Parathyroid adenoma (tissue), 2 donors: ENCODE measurements at regions not wholly inside any gene's neighbourhood (a gene's known extent, or its start where the extent isn't known, plus 50 kb on each side); places are given as distances from the start of the nearest gene placed in this dataset.

Experiments used
- H2AFZ ChIP-seq: fragments of 300-600 bp; sonication (generic); one replicate; pipeline ENCODE4 v1.7.0; 2017; ENCODE audit warnings: antibody characterized with exemption, mild to moderate bottlenecking
- H3K27ac ChIP-seq: fragments of 300-600 bp; sonication (generic); one replicate; pipeline ENCODE4 v1.7.0; 2017
- H3K27me3 ChIP-seq: fragments of 300-600 bp; sonication (generic); one replicate; pipeline ENCODE4 v1.7.0; 2017; ENCODE audit warnings: low read length; ENCODE audit not compliant: control insufficient read depth, insufficient read depth
- H3K36me3 ChIP-seq: fragments of 300-600 bp; sonication (generic); one replicate; pipeline ENCODE4 v1.7.0; 2017; ENCODE audit warnings: low read length; ENCODE audit not compliant: control insufficient read depth, insufficient read depth
- H3K4me1 ChIP-seq: fragments of 300-600 bp; sonication (generic); one replicate; pipeline ENCODE4 v1.7.0; 2017; ENCODE audit warnings: control low read depth
- H3K4me2 ChIP-seq: fragments of 300-600 bp; sonication (generic); one replicate; pipeline ENCODE4 v1.7.0; 2017; ENCODE audit warnings: low read length
- H3K4me3 ChIP-seq: fragments of 300-600 bp; sonication (generic); one replicate; pipeline ENCODE4 v1.7.0; 2017; ENCODE audit warnings: low read depth, low read length
- H3K79me2 ChIP-seq: fragments of 300-600 bp; sonication (generic); one replicate; pipeline ENCODE4 v1.7.0; 2017; ENCODE audit warnings: control low read depth
- H3K9ac ChIP-seq: fragments of 300-600 bp; sonication (generic); one replicate; pipeline ENCODE4 v1.7.0; 2017; ENCODE audit warnings: mild to moderate bottlenecking
- H3K9me3 ChIP-seq: fragments of 300-600 bp; sonication (generic); one replicate; pipeline ENCODE4 v1.7.0; 2017; ENCODE audit warnings: low read length; ENCODE audit not compliant: control insufficient read depth
- CTCF ChIP-seq: fragments of 300-600 bp; sonication (generic); IDR thresholded peaks from one replicate; pipeline ENCODE4 v1.7.0; 2017; ENCODE audit warnings: antibody characterized with exemption, mild to moderate bottlenecking
- donor health status: primary hyperparathyroidism.

- Histone ChIP-seq H2AFZ (no peak overlapping the region), H3K4me1 (no peaks in the 10 kb centered on the region), H3K36me3 (no peaks in the 10 kb centered on the region), H3K9ac (no peak overlapping the region), H3K27ac (no peak overlapping the region), H3K4me3 (no peak overlapping the region), H3K79me2 (no peaks in the 10 kb centered on the region), H3K9me3 (no peaks in the 10 kb centered on the region), H3K4me2 (no peak overlapping the region), H3K27me3 (no peaks in the 10 kb centered on the region)
- TF ChIP-seq CTCF, result no peak
Measured at GRCh38 chr5:174159327-174160114, 114.0 kb downstream of the NSG2 start.

DNA sequence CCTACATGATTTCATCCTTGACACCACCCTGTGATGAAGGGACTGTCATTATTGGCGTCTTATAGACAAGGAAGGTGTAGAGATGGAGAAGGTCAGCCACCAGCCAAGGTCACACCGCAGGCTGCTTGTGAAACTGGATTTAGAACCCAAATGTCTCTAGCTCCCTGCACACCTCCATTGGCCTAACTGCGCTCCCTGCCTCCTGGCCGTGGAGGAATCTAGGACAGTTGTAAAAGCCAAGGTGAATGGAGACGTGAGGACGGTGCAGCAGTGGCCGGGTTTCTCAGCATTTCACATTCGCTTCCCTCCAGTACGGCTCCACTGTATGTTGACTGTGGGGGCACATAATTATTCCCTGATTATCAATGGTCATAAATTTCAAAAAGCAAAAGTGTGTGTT, 119.9 kb downstream of the NSG2 start:
- no peaks in the 10 kb centered on the region for H3K9me3 ChIP-seq
- no peak overlapping the region for H3K4me2 ChIP-seq
- TF ChIP-seq CTCF, result no peak
- no peak overlapping the region for H3K4me3 ChIP-seq
- H3K9ac ChIP-seq, result no peak overlapping the region
- H3K4me1 ChIP-seq, result no peaks in the 10 kb centered on the region
- no peak overlapping the region for H2AFZ ChIP-seq
- H3K27me3 ChIP-seq, result no peaks in the 10 kb centered on the region
- H3K36me3 ChIP-seq, result no peaks in the 10 kb centered on the region
- no peaks in the 10 kb centered on the region for H3K79me2 ChIP-seq
- H3K27ac ChIP-seq, result no peak overlapping the region

- no peaks in the 10 kb centered on the region for H3K79me2 ChIP-seq
- no peak overlapping the region for H3K4me3 ChIP-seq
- no peaks in the 10 kb centered on the region for H3K9me3 ChIP-seq
- no peaks in the 10 kb centered on the region for H3K4me1 ChIP-seq
- no peaks in the 10 kb centered on the region for H3K27me3 ChIP-seq
- H3K4me2 ChIP-seq, result no peak overlapping the region
- no peaks in the 10 kb centered on the region for H3K36me3 ChIP-seq
- no peak overlapping the region for H3K9ac ChIP-seq
- H2AFZ ChIP-seq, result no peak overlapping the region
- no peak for TF ChIP-seq CTCF
- no peak overlapping the region for H3K27ac ChIP-seq
Measured at GRCh38 chr5:174166231-174167079, 120.9 kb downstream of the NSG2 start.

DNA sequence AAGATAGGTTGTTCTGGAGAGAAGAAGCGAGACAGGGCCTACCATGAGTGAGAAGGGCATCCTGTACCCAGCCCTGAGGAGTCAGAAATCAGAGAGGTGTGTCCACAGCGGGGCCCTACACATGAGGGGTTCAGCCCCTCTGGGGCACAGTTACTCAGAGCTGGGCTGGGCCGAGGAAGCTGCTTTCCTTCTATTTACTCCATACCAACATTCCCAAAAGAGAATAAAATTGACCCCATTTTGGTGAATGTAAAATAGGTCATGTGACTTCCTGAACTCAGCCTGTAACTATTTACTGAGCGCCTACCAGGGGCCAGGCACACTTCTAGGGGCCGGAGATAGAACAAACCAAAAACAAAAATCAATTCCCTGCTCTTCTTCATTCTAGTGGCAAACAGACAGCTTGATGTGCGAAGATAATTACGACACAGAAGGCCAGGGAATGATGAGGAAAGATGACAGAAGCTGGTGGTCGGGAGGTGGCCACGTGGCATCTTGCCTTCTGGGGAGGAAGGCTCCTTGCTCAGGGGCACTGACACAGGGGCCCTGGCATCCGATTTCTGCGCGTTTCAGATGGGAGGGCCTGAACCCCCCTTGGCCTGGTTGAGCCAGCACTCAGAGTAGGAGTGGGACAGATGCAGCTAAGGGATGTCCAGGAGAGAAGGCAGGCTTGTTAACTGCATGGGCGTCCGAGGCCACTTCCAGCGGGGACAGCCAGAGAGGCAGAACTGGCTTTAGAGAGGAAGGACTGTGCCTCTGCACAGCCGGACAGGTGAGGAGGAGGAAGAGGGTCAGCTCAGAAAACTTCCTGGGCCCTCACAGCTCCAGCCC, 121.8 kb downstream of the NSG2 start:
- Histone ChIP-seq H3K4me3 (no peak overlapping the region), H3K9me3 (no peaks in the 10 kb centered on the region), H2AFZ (no peak overlapping the region), H3K27me3 (no peaks in the 10 kb centered on the region), H3K4me2 (no peak overlapping the region), H3K4me1 (no peaks in the 10 kb centered on the region), H3K79me2 (no peaks in the 10 kb centered on the region), H3K9ac (no peak overlapping the region), H3K27ac (no peak overlapping the region), H3K36me3 (no peaks in the 10 kb centered on the region)
- TF ChIP-seq CTCF, result no peak
